22Rv1 (cell line): ENCODE measurements at regions not wholly inside any gene's neighbourhood (a gene's known extent, or its start where the extent isn't known, plus 50 kb on each side); places are given as distances from the start of the nearest gene placed in this dataset.

Experiments
- H3K27ac ChIP-seq: fragments of 450-650 bp; 2 replicates; pipeline ENCODE4 v1.5.1; 2017
- ZFX ChIP-seq: fragments of 450-650 bp; IDR thresholded peaks from 2 replicates; pipeline ENCODE4 v1.6.1; 2017; ENCODE audit warnings: antibody characterized with exemption, borderline replicate concordance
- TF ChIP-seq, protein P1 (sequence below): fragments of 450-650 bp; IDR thresholded peaks from 2 replicates; pipeline ENCODE4 v1.5.1; 2017; ENCODE audit warnings: mild to moderate bottlenecking

DNA sequence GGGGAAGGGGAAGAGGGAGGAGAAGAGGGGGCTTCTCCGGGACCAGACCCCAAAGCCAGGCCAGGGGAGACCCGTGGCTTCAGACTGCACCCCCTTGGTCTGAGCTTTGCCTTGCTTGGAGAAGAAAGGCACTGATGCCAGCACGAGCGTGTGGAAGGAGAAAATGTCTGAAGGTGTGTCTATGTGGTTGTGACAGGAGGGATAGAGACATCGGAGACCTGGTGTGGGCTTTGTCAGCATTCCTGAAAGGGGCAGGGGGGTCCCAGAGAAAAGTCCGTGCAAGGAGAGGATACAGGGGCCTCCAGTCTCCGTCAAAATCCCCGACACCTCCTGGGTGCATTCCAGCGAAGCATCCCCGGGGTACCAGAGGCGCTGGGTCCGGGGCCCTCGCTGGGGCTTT is 139.0 kb upstream of the LHX5 start:
- no peak overlapping the region for H3K27ac ChIP-seq

GRCh38 chr12:113609692-113610469 is 138.2 kb upstream of the LHX5 start:
- TF ChIP-seq, protein P1, sequence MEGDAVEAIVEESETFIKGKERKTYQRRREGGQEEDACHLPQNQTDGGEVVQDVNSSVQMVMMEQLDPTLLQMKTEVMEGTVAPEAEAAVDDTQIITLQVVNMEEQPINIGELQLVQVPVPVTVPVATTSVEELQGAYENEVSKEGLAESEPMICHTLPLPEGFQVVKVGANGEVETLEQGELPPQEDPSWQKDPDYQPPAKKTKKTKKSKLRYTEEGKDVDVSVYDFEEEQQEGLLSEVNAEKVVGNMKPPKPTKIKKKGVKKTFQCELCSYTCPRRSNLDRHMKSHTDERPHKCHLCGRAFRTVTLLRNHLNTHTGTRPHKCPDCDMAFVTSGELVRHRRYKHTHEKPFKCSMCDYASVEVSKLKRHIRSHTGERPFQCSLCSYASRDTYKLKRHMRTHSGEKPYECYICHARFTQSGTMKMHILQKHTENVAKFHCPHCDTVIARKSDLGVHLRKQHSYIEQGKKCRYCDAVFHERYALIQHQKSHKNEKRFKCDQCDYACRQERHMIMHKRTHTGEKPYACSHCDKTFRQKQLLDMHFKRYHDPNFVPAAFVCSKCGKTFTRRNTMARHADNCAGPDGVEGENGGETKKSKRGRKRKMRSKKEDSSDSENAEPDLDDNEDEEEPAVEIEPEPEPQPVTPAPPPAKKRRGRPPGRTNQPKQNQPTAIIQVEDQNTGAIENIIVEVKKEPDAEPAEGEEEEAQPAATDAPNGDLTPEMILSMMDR = no peak
- no peak for TF ChIP-seq ZFX
- no peak overlapping the region for H3K27ac ChIP-seq

More for the DNA sequence above, 139.0 kb upstream of the LHX5 start:
- TF ChIP-seq, protein P1 = no peak
- TF ChIP-seq ZFX = no peak

DNA sequence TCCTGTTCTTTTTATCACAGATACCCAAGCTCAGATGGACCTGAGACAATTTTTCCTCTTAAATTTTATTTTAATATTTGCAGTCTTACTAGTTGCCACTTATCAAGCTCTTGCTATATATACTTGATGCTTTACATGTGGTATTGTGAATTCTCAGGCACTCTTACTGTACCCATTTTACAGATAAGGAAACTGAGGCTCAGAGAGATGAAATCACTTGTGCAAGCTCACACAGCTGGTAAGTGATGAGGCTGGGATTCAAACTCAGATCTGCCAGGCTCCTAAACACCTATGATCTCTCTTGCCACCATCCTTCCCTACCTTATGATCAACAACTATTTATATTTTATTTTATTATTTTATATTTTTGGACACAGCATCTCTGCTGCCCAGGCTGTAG is 133.0 kb upstream of the LHX5 start:
- TF ChIP-seq, protein P1 = no peak
- no peak for TF ChIP-seq ZFX
- H3K27ac ChIP-seq = no peak overlapping the region

GRCh38 chr12:113601656-113602263 is 130.1 kb upstream of the LHX5 start:
- no peak for TF ChIP-seq ZFX
- TF ChIP-seq, protein P1 = no peak

DNA sequence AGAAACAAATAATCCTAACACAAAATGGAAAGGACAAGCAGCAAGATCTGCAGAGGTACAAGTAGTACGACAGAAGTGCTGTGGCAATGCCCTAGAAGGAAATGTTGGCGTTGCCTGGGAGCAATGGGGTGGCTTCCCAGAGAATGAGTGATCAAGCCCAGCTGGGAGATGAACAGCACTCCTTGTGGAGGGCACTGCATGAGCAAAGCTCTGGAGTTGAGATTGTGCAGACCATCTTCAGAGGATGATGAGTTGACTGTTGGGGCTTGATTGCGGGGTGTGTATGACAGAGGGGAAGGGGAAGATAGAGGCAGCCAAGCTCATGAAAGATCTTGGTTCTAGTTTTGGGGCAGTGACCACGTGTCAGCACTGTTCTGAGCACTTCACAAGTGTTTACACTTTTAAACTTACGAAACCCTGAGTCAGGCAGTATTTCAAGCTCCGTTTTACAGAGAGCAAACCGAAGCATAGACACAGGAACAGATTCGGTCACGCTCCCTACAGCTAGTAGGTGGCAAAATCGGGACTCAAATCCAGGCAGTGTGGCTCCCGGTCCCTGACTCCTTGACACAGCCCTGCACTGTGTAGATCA is 127.2 kb upstream of the LHX5 start:
- H3K27ac ChIP-seq = no peak overlapping the region
- no peak for TF ChIP-seq ZFX
- TF ChIP-seq, protein P1 = peak; percentile 14; the same call in 1 of the 2 replicates

More at GRCh38 chr12:113601656-113602263, 130.1 kb upstream of the LHX5 start:
- no peak overlapping the region for H3K27ac ChIP-seq

DNA sequence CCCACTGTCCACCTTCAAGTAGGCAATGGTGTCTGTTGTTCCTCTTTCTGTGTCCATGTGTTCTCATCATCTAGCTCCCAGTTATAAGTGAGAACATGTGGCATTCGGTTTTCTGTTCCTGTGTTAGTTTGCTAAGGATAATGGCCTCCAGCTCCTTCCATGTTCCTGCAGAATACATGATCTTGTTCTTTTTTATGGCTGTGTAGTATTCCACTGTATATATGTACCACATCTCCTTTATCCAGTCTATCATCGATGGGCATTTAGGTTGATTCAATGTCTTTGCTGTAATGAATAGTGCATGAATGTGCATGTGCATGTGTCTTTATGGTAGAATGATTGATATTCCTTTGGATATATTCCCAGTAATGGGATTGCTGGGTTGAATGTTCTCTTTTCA is 123.3 kb upstream of the LHX5 start:
- H3K27ac ChIP-seq = no peak overlapping the region
- no peak for TF ChIP-seq ZFX
- TF ChIP-seq, protein P1 = no peak

DNA sequence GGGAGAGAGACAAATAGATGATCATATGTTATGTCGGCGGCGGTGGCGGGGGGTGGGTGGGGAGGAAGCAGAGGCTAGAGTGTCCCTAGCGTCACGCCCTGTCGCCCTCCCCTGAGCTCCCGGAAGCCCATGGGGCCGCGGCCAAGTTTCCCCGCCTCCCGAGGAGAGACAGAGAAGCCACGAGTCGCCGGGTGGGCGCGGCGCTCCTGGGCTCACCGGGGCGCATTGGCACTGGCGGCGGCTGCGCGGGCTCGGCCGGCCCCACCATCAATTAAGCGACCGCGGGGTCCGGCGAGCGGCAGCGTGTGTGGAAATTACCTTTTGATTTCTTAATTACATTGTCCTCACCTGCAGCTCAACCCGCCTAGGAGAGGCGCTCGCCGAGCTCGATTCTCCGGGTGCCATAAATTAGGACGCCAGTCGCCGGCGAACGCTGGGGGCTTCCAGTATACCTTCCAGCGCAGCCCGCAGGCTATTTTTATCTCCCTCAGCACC is 119.9 kb upstream of the LHX5 start:
- TF ChIP-seq, protein P1 = 0 out of 2 replicates have a peak, but pooled peaks have one; percentile 12
- TF ChIP-seq ZFX = no peak
- H3K27ac ChIP-seq = no peak overlapping the region
